ENCODE measurements at regions not wholly inside any gene's neighbourhood (a gene's known extent, or its start where the extent isn't known, plus 50 kb on each side); places are given as distances from the start of the nearest gene placed in this dataset.

- TF ChIP-seq ZFP30 (CRISPR knock-in tag; IDR thresholded peaks at IDR 0.05) (no peak), PATZ1 (CRISPR knock-in tag; IDR thresholded peaks at IDR 0.05; ENCODE audit: borderline replicate concordance) (no peak), RARB (CRISPR knock-in tag; IDR thresholded peaks at IDR 0.05) (no peak), ZNF565 (CRISPR knock-in tag; conservative IDR thresholded peaks at IDR 0.05; ENCODE audit: low read depth) (no peak), GLIS3 (CRISPR knock-in tag; IDR thresholded peaks at IDR 0.05) (no peak), ARNTL (CRISPR knock-in tag; IDR thresholded peaks at IDR 0.05; ENCODE audit: borderline replicate concordance, low read depth) (no peak), ZFP3 (CRISPR knock-in tag; IDR thresholded peaks at IDR 0.05) (no peak), POU6F1 (CRISPR knock-in tag; IDR thresholded peaks at IDR 0.05; ENCODE audit: borderline replicate concordance, low read depth) (no peak)
These were observed 212.4 kb upstream of the MEF2C start for GRCh38 chr5:89095341-89095740.
